Astrocyte (in vitro differentiated cells and primary cell): ENCODE measurements at regions not wholly inside any gene's neighbourhood (a gene's known extent, or its start where the extent isn't known, plus 50 kb on each side); places are given as distances from the start of the nearest gene placed in this dataset.

Experiments
- DNase-seq: peaks from one replicate; pipeline ENCODE4 v3.0.0-alpha.2; 2010; ENCODE audit warnings: low read depth
- FAIRE-seq: peaks from 2 replicates; lab custom pipeline; 2011; peaks lifted over from hg19 to GRCh38; lab: Jason Lieb, UNC
- H2AFZ ChIP-seq: 2 replicates; pipeline ENCODE4 v1.6.0; 2012; ENCODE audit warnings: low read depth, low read length, inconsistent platforms
- H3K27ac ChIP-seq: 2 replicates; pipeline ENCODE4 v1.5.1; 2011; ENCODE audit warnings: low read depth, low read length, inconsistent platforms
- H3K27me3 ChIP-seq: 2 replicates; pipeline ENCODE4 v1.6.0; 2011; ENCODE audit warnings: low read length, inconsistent platforms; ENCODE audit not compliant: insufficient read depth
- H3K36me3 ChIP-seq: 2 replicates; pipeline ENCODE4 v1.5.1; 2011; ENCODE audit warnings: low read length, inconsistent platforms; ENCODE audit not compliant: insufficient read depth
- H3K4me1 ChIP-seq: 2 replicates; pipeline ENCODE4 v1.5.1; 2011; ENCODE audit warnings: low read length, inconsistent platforms; ENCODE audit not compliant: insufficient read depth
- H3K4me2 ChIP-seq: 2 replicates; pipeline ENCODE4 v1.6.0; 2012; ENCODE audit warnings: low read length, inconsistent platforms
- H3K4me3 ChIP-seq: 2 replicates; pipeline ENCODE4 v1.5.1; 2011; ENCODE audit warnings: low read depth, mild to moderate bottlenecking, low read length, inconsistent platforms; ENCODE audit not compliant: insufficient read depth
- H3K79me2 ChIP-seq: 2 replicates; pipeline ENCODE4 v1.6.0; 2012; ENCODE audit warnings: mild to moderate bottlenecking, low read length, inconsistent platforms; ENCODE audit not compliant: insufficient read depth
- H3K9ac ChIP-seq: 2 replicates; pipeline ENCODE4 v1.6.0; 2012; ENCODE audit warnings: mild to moderate bottlenecking, low read length, inconsistent platforms
- H3K9me3 ChIP-seq: 2 replicates; pipeline ENCODE4 v1.5.1; 2012; ENCODE audit warnings: low read depth, mild to moderate bottlenecking, low read length, inconsistent platforms; ENCODE audit not compliant: insufficient read depth
- H4K20me1 ChIP-seq: 2 replicates; pipeline ENCODE4 v1.6.0; 2012; ENCODE audit warnings: low read length, inconsistent platforms; ENCODE audit not compliant: insufficient read depth
- H3K27ac Mint-ChIP-seq: one replicate; pipeline ENCODE4 v1.8.0; 2021; ENCODE audit warnings: mild to moderate bottlenecking, mixed read lengths; ENCODE audit not compliant: unreplicated experiment
- H3K27me3 Mint-ChIP-seq: one replicate; pipeline ENCODE4 v1.8.0; 2021; ENCODE audit warnings: low read depth, mixed read lengths; ENCODE audit not compliant: unreplicated experiment
- H3K36me3 Mint-ChIP-seq: one replicate; pipeline ENCODE4 v1.8.0; 2021; ENCODE audit warnings: low read depth, mixed read lengths; ENCODE audit not compliant: unreplicated experiment
- H3K4me1 Mint-ChIP-seq: one replicate; pipeline ENCODE4 v1.8.0; 2021; ENCODE audit warnings: low read depth, mixed read lengths; ENCODE audit not compliant: unreplicated experiment
- H3K4me3 Mint-ChIP-seq: one replicate; pipeline ENCODE4 v1.8.0; 2021; ENCODE audit warnings: mild to moderate bottlenecking, moderate library complexity, mixed read lengths; ENCODE audit not compliant: unreplicated experiment
- H3K9me3 Mint-ChIP-seq: one replicate; pipeline ENCODE4 v1.8.0; 2021; ENCODE audit warnings: mild to moderate bottlenecking, mixed read lengths; ENCODE audit not compliant: unreplicated experiment
- EZH2 ChIP-seq: IDR thresholded peaks from 2 replicates; pipeline ENCODE4 v1.6.1; 2012; ENCODE audit warnings: mild to moderate bottlenecking, low read length, inconsistent platforms; ENCODE audit not compliant: insufficient read depth
- TF ChIP-seq, protein P1 (sequence below): IDR thresholded peaks from 2 replicates; pipeline ENCODE4 v1.5.1; 2011; ENCODE audit warnings: low read depth, mild to moderate bottlenecking, inconsistent platforms, low read length, moderate library complexity; ENCODE audit not compliant: insufficient read depth

DNA sequence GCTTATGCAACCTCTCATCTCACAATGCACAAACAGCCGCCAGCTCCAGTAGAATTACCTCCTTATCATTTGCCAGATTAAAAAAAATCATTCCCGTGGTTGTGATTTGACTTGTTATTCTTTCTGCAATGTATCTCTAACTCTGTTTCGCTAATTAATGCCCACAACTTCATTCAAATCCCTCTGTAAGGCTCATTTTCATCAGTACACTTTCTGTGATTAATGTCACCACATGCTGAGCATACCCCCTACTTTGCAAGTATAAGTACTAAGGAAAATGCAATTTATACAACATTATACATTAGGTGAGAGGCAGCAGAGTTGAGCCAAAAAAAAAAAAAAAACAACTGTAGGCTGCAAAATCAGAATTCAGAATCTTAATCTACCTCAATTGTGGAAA is 166.0 kb downstream of the FSCB start:
- Mint-ChIP-seq H3K4me1 (no peaks in the 10 kb centered on the region), H3K27ac (no peak overlapping the region), H3K27me3 (no peaks in the 10 kb centered on the region), H3K9me3 (no peaks in the 10 kb centered on the region), H3K36me3 (no peaks in the 10 kb centered on the region), H3K4me3 (no peak overlapping the region)
- no peak overlapping the region for H3K9ac ChIP-seq
- no peak overlapping the region for H3K4me2 ChIP-seq
- FAIRE-seq (no peak), DNase-seq (no peak)
- peaks cover 4% of the 10 kb centered on the region for H3K4me1 ChIP-seq
- H3K9me3 ChIP-seq = no peaks in the 10 kb centered on the region
- no peaks in the 10 kb centered on the region for H3K27me3 ChIP-seq
- no peaks in the 10 kb centered on the region for H3K36me3 ChIP-seq
- no peaks in the 10 kb centered on the region for H4K20me1 ChIP-seq
- no peak overlapping the region for H3K4me3 ChIP-seq
- TF ChIP-seq, protein P1, sequence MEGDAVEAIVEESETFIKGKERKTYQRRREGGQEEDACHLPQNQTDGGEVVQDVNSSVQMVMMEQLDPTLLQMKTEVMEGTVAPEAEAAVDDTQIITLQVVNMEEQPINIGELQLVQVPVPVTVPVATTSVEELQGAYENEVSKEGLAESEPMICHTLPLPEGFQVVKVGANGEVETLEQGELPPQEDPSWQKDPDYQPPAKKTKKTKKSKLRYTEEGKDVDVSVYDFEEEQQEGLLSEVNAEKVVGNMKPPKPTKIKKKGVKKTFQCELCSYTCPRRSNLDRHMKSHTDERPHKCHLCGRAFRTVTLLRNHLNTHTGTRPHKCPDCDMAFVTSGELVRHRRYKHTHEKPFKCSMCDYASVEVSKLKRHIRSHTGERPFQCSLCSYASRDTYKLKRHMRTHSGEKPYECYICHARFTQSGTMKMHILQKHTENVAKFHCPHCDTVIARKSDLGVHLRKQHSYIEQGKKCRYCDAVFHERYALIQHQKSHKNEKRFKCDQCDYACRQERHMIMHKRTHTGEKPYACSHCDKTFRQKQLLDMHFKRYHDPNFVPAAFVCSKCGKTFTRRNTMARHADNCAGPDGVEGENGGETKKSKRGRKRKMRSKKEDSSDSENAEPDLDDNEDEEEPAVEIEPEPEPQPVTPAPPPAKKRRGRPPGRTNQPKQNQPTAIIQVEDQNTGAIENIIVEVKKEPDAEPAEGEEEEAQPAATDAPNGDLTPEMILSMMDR = no peak
- no peak for TF ChIP-seq EZH2
- H3K27ac ChIP-seq = no peak overlapping the region
- no peaks in the 10 kb centered on the region for H3K79me2 ChIP-seq
- H2AFZ ChIP-seq = no peak overlapping the region

DNA sequence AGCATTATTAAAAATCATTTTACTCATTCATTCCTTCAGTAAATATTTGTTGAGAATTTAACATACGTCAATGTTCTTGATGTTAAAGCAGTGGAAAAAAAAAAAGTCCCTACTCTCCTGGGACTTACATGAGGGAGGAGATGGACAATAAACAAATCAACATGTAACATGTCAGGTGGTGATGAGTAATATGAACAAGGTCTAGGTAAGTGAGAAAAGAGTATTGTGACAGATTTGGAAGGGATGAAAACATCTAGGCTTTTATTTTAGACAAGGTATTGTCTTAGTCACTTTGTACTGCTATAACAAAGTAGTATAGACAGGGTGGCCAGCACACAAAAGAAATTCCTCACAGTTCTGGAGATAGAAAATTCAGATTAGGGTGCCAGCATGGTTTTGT is 167.2 kb downstream of the FSCB start:
- DNase-seq (no peak), FAIRE-seq (no peak)
- Mint-ChIP-seq H3K4me1 (no peaks in the 10 kb centered on the region), H3K27ac (no peak overlapping the region), H3K36me3 (no peaks in the 10 kb centered on the region), H3K4me3 (no peak overlapping the region), H3K9me3 (no peaks in the 10 kb centered on the region), H3K27me3 (no peaks in the 10 kb centered on the region)
- H3K27ac ChIP-seq = no peak overlapping the region
- H3K9me3 ChIP-seq = no peaks in the 10 kb centered on the region
- H3K4me1 ChIP-seq = peaks cover 4% of the 10 kb centered on the region
- H3K4me3 ChIP-seq = no peak overlapping the region
- H2AFZ ChIP-seq = no peak overlapping the region
- no peaks in the 10 kb centered on the region for H3K36me3 ChIP-seq
- H3K79me2 ChIP-seq = no peaks in the 10 kb centered on the region
- no peaks in the 10 kb centered on the region for H3K27me3 ChIP-seq
- no peak overlapping the region for H3K9ac ChIP-seq
- H3K4me2 ChIP-seq = no peak overlapping the region
- TF ChIP-seq, protein P1 = no peak
- no peaks in the 10 kb centered on the region for H4K20me1 ChIP-seq

DNA sequence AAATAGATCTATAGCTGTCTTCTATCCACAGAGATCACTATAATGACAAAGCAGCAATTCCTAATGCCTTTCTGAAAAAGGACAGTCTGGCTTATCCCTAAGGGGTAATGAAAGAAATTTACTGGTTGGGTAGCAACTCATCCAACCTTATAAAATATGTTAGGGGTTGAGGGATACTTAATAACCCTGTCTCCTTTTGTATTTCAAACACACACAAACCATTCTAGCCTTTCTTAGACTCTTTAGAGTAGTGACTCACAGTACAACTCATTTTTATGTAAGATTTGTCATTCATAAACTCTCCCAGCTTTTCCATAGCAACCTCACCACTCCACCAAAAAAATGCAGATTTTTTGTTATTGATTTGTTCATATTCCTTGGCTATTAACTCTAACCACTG is 167.9 kb downstream of the FSCB start:
- Histone ChIP-seq H3K4me2 (no peak overlapping the region), H4K20me1 (no peaks in the 10 kb centered on the region), H3K27ac (peak overlapping the region; percentile 1), H3K9me3 (no peaks in the 10 kb centered on the region), H3K79me2 (no peaks in the 10 kb centered on the region), H3K4me3 (no peak overlapping the region), H3K4me1 (peaks cover 4% of the 10 kb centered on the region), H3K9ac (no peak overlapping the region), H3K27me3 (no peaks in the 10 kb centered on the region), H2AFZ (no peak overlapping the region), H3K36me3 (no peaks in the 10 kb centered on the region)
- H3K9me3 Mint-ChIP-seq = no peaks in the 10 kb centered on the region
- DNase-seq (peak; percentile 23), FAIRE-seq (no peak)
- H3K36me3 Mint-ChIP-seq = no peaks in the 10 kb centered on the region
- no peaks in the 10 kb centered on the region for H3K4me1 Mint-ChIP-seq
- no peak overlapping the region for H3K4me3 Mint-ChIP-seq
- TF ChIP-seq EZH2 = no peak
- TF ChIP-seq, protein P1 = no peak
- H3K27me3 Mint-ChIP-seq = no peaks in the 10 kb centered on the region
- H3K27ac Mint-ChIP-seq = no peak overlapping the region
